ENCODE measurements at regions not wholly inside any gene's neighbourhood (a gene's known extent, or its start where the extent isn't known, plus 50 kb on each side); places are given as distances from the start of the nearest gene placed in this dataset.

- no peak for TF ChIP-seq CTCF (IDR thresholded peaks at IDR 0.05)
- no peak for TF ChIP-seq POLR2A (IDR thresholded peaks at IDR 0.05; ENCODE audit: low read depth)
- TF ChIP-seq EP300 (IDR thresholded peaks at IDR 0.05) = no peak
- TF ChIP-seq POLR2AphosphoS5 (IDR thresholded peaks at IDR 0.05) = no peak
Measured at GRCh38 chr2:6074089-6074643, 382.0 kb downstream of the SOX11 start.
